ENCODE measurements at regions not wholly inside any gene's neighbourhood (a gene's known extent, or its start where the extent isn't known, plus 50 kb on each side); places are given as distances from the start of the nearest gene placed in this dataset.

DNA sequence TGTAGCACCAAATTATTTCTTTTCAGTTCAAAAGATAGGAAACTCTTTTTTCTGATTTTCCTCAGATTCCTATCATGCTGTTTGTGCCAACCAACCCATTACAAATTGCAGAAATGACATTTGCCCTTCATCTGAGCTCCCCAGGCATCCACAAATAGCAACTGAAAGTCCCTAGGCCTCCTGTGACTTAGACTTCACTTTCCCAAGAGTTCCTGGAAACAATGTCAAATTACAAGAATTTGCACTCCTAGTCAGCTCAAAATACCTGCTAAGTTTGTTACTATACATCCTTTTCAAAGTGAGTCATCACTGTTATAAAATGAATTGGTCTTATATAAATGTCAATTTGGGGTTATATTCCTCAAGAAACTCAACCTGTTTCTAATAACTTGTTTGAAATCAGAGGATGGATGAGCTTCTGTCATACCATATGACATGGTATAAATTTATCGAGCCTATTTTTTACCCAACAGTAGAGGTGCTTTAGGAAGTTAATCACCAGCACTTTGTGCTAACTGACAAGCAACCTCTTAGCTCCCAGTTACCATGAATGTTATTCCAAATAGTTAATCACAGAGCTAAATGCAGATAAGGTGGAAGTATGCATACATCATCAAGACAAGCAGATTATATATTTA, 256.5 kb downstream of the HACE1 start:
- H3K4me3 ChIP-seq (ENCODE audit: low read depth, low read length, poor library complexity, severe bottlenecking): no peak overlapping the region
- H3K36me3 ChIP-seq (ENCODE audit: insufficient read depth, low read length): no peaks in the 10 kb centered on the region
- H3K9me3 ChIP-seq (ENCODE audit: low read length): no peaks in the 10 kb centered on the region
- H3K9ac ChIP-seq (ENCODE audit: low read length): no peak overlapping the region
- H3F3A ChIP-seq (ENCODE audit: insufficient read depth, low read length): no peaks in the 10 kb centered on the region
- H3K4me2 ChIP-seq (ENCODE audit: low read length): no peak overlapping the region
- H3K27ac ChIP-seq (ENCODE audit: low read depth, low read length, poor library complexity, severe bottlenecking): no peak overlapping the region
- H2AFZ ChIP-seq (ENCODE audit: low read length): no peak overlapping the region
- H3K79me2 ChIP-seq (ENCODE audit: insufficient read depth, low read length): no peaks in the 10 kb centered on the region
- no peak for TF ChIP-seq EZH2 (IDR thresholded peaks at IDR 0.05; ENCODE audit: borderline replicate concordance, low read length)
- TF ChIP-seq, protein P1, sequence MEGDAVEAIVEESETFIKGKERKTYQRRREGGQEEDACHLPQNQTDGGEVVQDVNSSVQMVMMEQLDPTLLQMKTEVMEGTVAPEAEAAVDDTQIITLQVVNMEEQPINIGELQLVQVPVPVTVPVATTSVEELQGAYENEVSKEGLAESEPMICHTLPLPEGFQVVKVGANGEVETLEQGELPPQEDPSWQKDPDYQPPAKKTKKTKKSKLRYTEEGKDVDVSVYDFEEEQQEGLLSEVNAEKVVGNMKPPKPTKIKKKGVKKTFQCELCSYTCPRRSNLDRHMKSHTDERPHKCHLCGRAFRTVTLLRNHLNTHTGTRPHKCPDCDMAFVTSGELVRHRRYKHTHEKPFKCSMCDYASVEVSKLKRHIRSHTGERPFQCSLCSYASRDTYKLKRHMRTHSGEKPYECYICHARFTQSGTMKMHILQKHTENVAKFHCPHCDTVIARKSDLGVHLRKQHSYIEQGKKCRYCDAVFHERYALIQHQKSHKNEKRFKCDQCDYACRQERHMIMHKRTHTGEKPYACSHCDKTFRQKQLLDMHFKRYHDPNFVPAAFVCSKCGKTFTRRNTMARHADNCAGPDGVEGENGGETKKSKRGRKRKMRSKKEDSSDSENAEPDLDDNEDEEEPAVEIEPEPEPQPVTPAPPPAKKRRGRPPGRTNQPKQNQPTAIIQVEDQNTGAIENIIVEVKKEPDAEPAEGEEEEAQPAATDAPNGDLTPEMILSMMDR (IDR thresholded peaks at IDR 0.05; ENCODE audit: low read length): no peak
- H4K20me1 ChIP-seq (ENCODE audit: insufficient read depth, low read length): no peaks in the 10 kb centered on the region
- H3K9me2 ChIP-seq (ENCODE audit: low read depth, low read length): no peaks in the 10 kb centered on the region
- H3K4me1 ChIP-seq (ENCODE audit: insufficient read depth, low read length, severe bottlenecking): no peaks in the 10 kb centered on the region
- H3K27me3 ChIP-seq (ENCODE audit: insufficient read depth, low read length): no peaks in the 10 kb centered on the region

DNA sequence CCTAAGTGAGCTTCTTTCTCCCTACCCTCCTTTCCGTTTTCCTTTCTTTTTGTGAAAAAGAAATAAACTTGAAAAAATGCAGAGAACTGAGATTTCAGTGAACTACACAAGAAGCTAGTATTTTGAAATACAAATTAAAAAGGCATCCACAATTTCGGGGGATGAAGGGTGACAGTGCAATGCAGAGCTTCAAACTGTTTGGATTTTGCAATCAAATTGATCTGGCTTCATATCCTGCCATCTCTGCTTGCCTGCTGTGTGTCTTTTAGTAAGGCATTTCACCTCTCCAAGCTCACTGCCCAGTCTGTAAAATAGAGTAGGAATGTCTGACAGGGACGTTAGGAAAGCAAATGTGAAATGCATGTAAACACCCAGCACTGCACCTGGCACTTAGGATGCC, 258.0 kb downstream of the HACE1 start:
- Histone ChIP-seq H3K79me2 (ENCODE audit: insufficient read depth, low read length) (no peaks in the 10 kb centered on the region), H3K36me3 (ENCODE audit: insufficient read depth, low read length) (no peaks in the 10 kb centered on the region), H3K27ac (ENCODE audit: low read depth, low read length, poor library complexity, severe bottlenecking) (no peak overlapping the region), H3K9me3 (ENCODE audit: low read length) (no peaks in the 10 kb centered on the region), H3K9me2 (ENCODE audit: low read depth, low read length) (no peaks in the 10 kb centered on the region), H3K4me2 (ENCODE audit: low read length) (no peak overlapping the region), H3K27me3 (ENCODE audit: insufficient read depth, low read length) (no peaks in the 10 kb centered on the region), H3F3A (ENCODE audit: insufficient read depth, low read length) (no peaks in the 10 kb centered on the region), H3K4me1 (ENCODE audit: insufficient read depth, low read length, severe bottlenecking) (no peaks in the 10 kb centered on the region), H3K9ac (ENCODE audit: low read length) (no peak overlapping the region), H2AFZ (ENCODE audit: low read length) (no peak overlapping the region), H3K4me3 (ENCODE audit: low read depth, low read length, poor library complexity, severe bottlenecking) (no peak overlapping the region), H4K20me1 (ENCODE audit: insufficient read depth, low read length) (no peaks in the 10 kb centered on the region)
- no peak for TF ChIP-seq EZH2 (IDR thresholded peaks at IDR 0.05; ENCODE audit: borderline replicate concordance, low read length)
- TF ChIP-seq, protein P1 (IDR thresholded peaks at IDR 0.05; ENCODE audit: low read length): no peak

DNA sequence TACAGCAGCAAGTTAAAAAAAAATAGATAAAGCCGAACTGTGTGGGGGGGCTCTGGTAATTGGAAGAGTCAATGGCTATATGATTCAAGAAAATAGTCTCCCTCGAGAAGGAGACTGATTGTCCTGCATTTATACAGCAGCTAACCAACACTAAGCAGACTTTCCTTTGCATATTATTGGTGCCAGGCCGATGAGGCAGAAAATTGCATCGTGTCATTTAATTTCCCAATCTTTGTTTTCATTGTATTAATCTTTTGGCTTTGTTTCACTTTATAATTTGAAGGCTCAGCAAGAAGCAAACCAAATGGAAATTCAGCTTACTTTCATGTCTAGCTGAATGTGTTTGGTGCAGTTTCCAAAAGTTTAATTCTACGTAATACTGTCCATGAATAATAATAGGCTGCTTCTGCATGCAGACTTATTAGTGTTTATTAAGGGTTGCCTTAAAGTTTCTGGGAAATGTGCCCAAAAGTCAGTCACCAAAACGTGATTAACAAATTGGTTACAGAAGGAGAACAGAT, 258.5 kb downstream of the HACE1 start:
- H3K9me2 ChIP-seq (ENCODE audit: low read depth, low read length): no peaks in the 10 kb centered on the region
- H3K79me2 ChIP-seq (ENCODE audit: insufficient read depth, low read length): no peaks in the 10 kb centered on the region
- H3K4me1 ChIP-seq (ENCODE audit: insufficient read depth, low read length, severe bottlenecking): no peaks in the 10 kb centered on the region
- H4K20me1 ChIP-seq (ENCODE audit: insufficient read depth, low read length): no peaks in the 10 kb centered on the region
- H3K27me3 ChIP-seq (ENCODE audit: insufficient read depth, low read length): no peaks in the 10 kb centered on the region
- no peak overlapping the region for H3K27ac ChIP-seq (ENCODE audit: low read depth, low read length, poor library complexity, severe bottlenecking)
- no peak overlapping the region for H3K4me3 ChIP-seq (ENCODE audit: low read depth, low read length, poor library complexity, severe bottlenecking)
- no peak overlapping the region for H2AFZ ChIP-seq (ENCODE audit: low read length)
- H3F3A ChIP-seq (ENCODE audit: insufficient read depth, low read length): no peaks in the 10 kb centered on the region
- H3K9me3 ChIP-seq (ENCODE audit: low read length): no peaks in the 10 kb centered on the region
- no peaks in the 10 kb centered on the region for H3K36me3 ChIP-seq (ENCODE audit: insufficient read depth, low read length)
- no peak for TF ChIP-seq EZH2 (IDR thresholded peaks at IDR 0.05; ENCODE audit: borderline replicate concordance, low read length)
- TF ChIP-seq, protein P1 (IDR thresholded peaks at IDR 0.05; ENCODE audit: low read length): no peak
- no peak overlapping the region for H3K9ac ChIP-seq (ENCODE audit: low read length)
- H3K4me2 ChIP-seq (ENCODE audit: low read length): no peak overlapping the region

Measured in OCI-LY1 (cell line).